ENCODE measurements at regions not wholly inside any gene's neighbourhood (a gene's known extent, or its start where the extent isn't known, plus 50 kb on each side); places are given as distances from the start of the nearest gene placed in this dataset.

- in situ Hi-C loops (cut with MboI), result loop anchor here (25.0 kb wide), 1 partner anchor 417 kb away; no protein-coding TSS in a partner anchor
- H4K20me1 ChIP-seq (ENCODE audit: insufficient read depth), result no peaks in the 10 kb centered on the region
- no peak overlapping the region for H2AFZ ChIP-seq
- TF ChIP-seq EZH2phosphoT487 (IDR thresholded peaks at IDR 0.05; ENCODE audit: insufficient read depth, low read depth), result no peak
- no peak for TF ChIP-seq EZH2 (IDR thresholded peaks at IDR 0.05; ENCODE audit: insufficient read depth, poor library complexity, severe bottlenecking)
- no peak overlapping the region for H3K9ac ChIP-seq
- no peaks in the 10 kb centered on the region for H3K27me3 ChIP-seq (replicated peaks; ENCODE audit: insufficient read depth)
- H3F3A ChIP-seq (ENCODE audit: insufficient read depth), result peaks cover 16% of the 10 kb centered on the region
- H3K4me3 ChIP-seq, result no peak overlapping the region
- no peak overlapping the region for H3K27ac ChIP-seq
- no peaks in the 10 kb centered on the region for H3K9me2 ChIP-seq (ENCODE audit: insufficient read depth)
- 56 to 63% methylated on average over 2 of the region's 2 CpGs for WGBS, 2 experiments (ENCODE audit: low coverage in 1 of 2, low lambda C conversion rate in 2 of 2, missing lambda C conversion rate in 2 of 2)
- H3K79me2 ChIP-seq (ENCODE audit: insufficient read depth), result no peaks in the 10 kb centered on the region
- no peak overlapping the region for H3K4me2 ChIP-seq (ENCODE audit: unreplicated experiment)
- peaks cover 8% of the 10 kb centered on the region; the same call in 1 of the 2 replicates for H3K4me1 ChIP-seq (ENCODE audit: insufficient read depth)
- DNase-seq, result no peak
- H3K36me3 ChIP-seq (ENCODE audit: low read depth), result no peaks in the 10 kb centered on the region
- H3K9me3 ChIP-seq (ENCODE audit: low read depth), result no peaks in the 10 kb centered on the region
Measured at GRCh38 chr21:35420656-35421055, 371.6 kb upstream of the RUNX1 start.

GRCh38 chr21:35417762-35418161, 368.7 kb upstream of the RUNX1 start:
- in situ Hi-C loops (cut with MboI), result loop anchor here (25.0 kb wide), 1 partner anchor 420 kb away; no protein-coding TSS in a partner anchor
- no peak for TF ChIP-seq EZH2phosphoT487 (IDR thresholded peaks at IDR 0.05; ENCODE audit: insufficient read depth, low read depth)
- TF ChIP-seq EZH2 (IDR thresholded peaks at IDR 0.05; ENCODE audit: insufficient read depth, poor library complexity, severe bottlenecking), result no peak
- Histone ChIP-seq H3K79me2 (ENCODE audit: insufficient read depth) (no peaks in the 10 kb centered on the region), H3F3A (ENCODE audit: insufficient read depth) (peaks cover under 1% of the 10 kb centered on the region; the same call in 1 of the 2 replicates), H4K20me1 (ENCODE audit: insufficient read depth) (no peaks in the 10 kb centered on the region), H3K27me3 (replicated peaks; ENCODE audit: insufficient read depth) (no peaks in the 10 kb centered on the region), H3K9me2 (ENCODE audit: insufficient read depth) (no peaks in the 10 kb centered on the region), H3K4me3 (no peak overlapping the region), H3K27ac (no peak overlapping the region), H3K36me3 (ENCODE audit: low read depth) (no peaks in the 10 kb centered on the region), H3K4me2 (ENCODE audit: unreplicated experiment) (no peak overlapping the region), H3K4me1 (ENCODE audit: insufficient read depth) (no peaks in the 10 kb centered on the region), H3K9ac (no peak overlapping the region), H3K9me3 (ENCODE audit: low read depth) (no peaks in the 10 kb centered on the region), H2AFZ (no peak overlapping the region)
- WGBS, 2 experiments (ENCODE audit: low coverage in 1 of 2, low lambda C conversion rate in 2 of 2, missing lambda C conversion rate in 2 of 2), result 96 to 99% methylated on average over 5 of the region's 5 CpGs
- DNase-seq, result no peak

DNA sequence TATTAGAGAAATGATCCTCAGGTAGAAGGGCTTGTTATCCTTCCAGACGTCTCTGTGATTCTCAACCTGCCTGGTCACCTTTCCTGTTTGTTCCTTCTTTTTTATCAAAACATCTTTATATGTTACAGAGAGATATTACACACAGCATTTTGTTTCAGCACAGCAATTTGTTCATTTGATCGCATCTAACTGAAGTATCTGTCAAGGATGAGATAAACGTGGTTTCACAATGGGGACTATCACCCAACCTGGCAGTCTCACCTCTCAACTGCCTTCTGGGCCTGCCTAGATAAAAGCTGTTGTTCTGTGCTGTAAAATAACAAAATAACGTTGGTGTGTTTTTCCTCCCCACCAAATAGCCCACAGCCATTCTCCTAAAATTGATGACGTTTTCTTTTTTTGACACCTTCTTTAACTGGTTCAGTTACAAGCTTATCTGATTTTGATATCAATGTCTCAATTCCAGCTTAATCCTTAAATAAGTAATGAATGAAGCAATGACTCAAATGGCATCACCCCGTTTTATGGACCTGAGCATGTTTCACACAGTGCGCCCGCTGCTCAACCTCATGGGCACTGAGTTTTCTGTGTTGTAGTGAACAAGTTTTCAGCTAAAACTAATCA, 367.9 kb upstream of the RUNX1 start:
- no peaks in the 10 kb centered on the region for H3K4me1 ChIP-seq (ENCODE audit: insufficient read depth)
- in situ Hi-C loops (cut with MboI), result loop anchor here (25.0 kb wide), 1 partner anchor 420 kb away; no protein-coding TSS in a partner anchor
- no peaks in the 10 kb centered on the region for H3K79me2 ChIP-seq (ENCODE audit: insufficient read depth)
- H3F3A ChIP-seq (ENCODE audit: insufficient read depth), result no peaks in the 10 kb centered on the region
- WGBS, 2 experiments (ENCODE audit: low coverage in 1 of 2, low lambda C conversion rate in 2 of 2, missing lambda C conversion rate in 2 of 2), result 73 to 77% methylated on average over 8 of the region's 8 CpGs
- no peaks in the 10 kb centered on the region for H4K20me1 ChIP-seq (ENCODE audit: insufficient read depth)
- H3K36me3 ChIP-seq (ENCODE audit: low read depth), result no peaks in the 10 kb centered on the region
- no peaks in the 10 kb centered on the region for H3K9me3 ChIP-seq (ENCODE audit: low read depth)
- no peak for TF ChIP-seq EZH2phosphoT487 (IDR thresholded peaks at IDR 0.05; ENCODE audit: insufficient read depth, low read depth)
- TF ChIP-seq EZH2 (IDR thresholded peaks at IDR 0.05; ENCODE audit: insufficient read depth, poor library complexity, severe bottlenecking), result no peak
- H3K27me3 ChIP-seq (replicated peaks; ENCODE audit: insufficient read depth), result no peaks in the 10 kb centered on the region
- no peak overlapping the region for H3K27ac ChIP-seq
- H2AFZ ChIP-seq, result no peak overlapping the region
- H3K4me2 ChIP-seq (ENCODE audit: unreplicated experiment), result no peak overlapping the region
- H3K4me3 ChIP-seq, result no peak overlapping the region
- H3K9me2 ChIP-seq (ENCODE audit: insufficient read depth), result no peaks in the 10 kb centered on the region
- H3K9ac ChIP-seq, result no peak overlapping the region
- no peak for DNase-seq

- Histone ChIP-seq H2AFZ (no peak overlapping the region), H3K4me3 (no peak overlapping the region), H3K27me3 (replicated peaks; ENCODE audit: insufficient read depth) (no peaks in the 10 kb centered on the region), H3K4me2 (ENCODE audit: unreplicated experiment) (no peak overlapping the region), H3K36me3 (ENCODE audit: low read depth) (no peaks in the 10 kb centered on the region), H3K9me3 (ENCODE audit: low read depth) (no peaks in the 10 kb centered on the region), H3K9me2 (ENCODE audit: insufficient read depth) (no peaks in the 10 kb centered on the region), H3F3A (ENCODE audit: insufficient read depth) (no peaks in the 10 kb centered on the region), H3K4me1 (ENCODE audit: insufficient read depth) (no peaks in the 10 kb centered on the region), H4K20me1 (ENCODE audit: insufficient read depth) (no peaks in the 10 kb centered on the region), H3K9ac (no peak overlapping the region), H3K79me2 (ENCODE audit: insufficient read depth) (no peaks in the 10 kb centered on the region), H3K27ac (no peak overlapping the region)
- no peak for DNase-seq
- TF ChIP-seq EZH2 (IDR thresholded peaks at IDR 0.05; ENCODE audit: insufficient read depth, poor library complexity, severe bottlenecking) (no peak), EZH2phosphoT487 (IDR thresholded peaks at IDR 0.05; ENCODE audit: insufficient read depth, low read depth) (no peak)
- 78 to 80% methylated on average over 7 of the region's 7 CpGs for WGBS, 2 experiments (ENCODE audit: low coverage in 1 of 2, low lambda C conversion rate in 2 of 2, missing lambda C conversion rate in 2 of 2)
- in situ Hi-C loops (cut with MboI), result loop anchor here (25.0 kb wide), 1 partner anchor 423 kb away; no protein-coding TSS in a partner anchor
Measured at GRCh38 chr21:35414507-35415139, 365.5 kb upstream of the RUNX1 start.
